NT2/D1 (cell line): ENCODE measurements at regions not wholly inside any gene's neighbourhood (a gene's known extent, or its start where the extent isn't known, plus 50 kb on each side); places are given as distances from the start of the nearest gene placed in this dataset.
"Not testable (repeated sequence)": the region's sequence is repeated elsewhere in the genome, so short reads cannot be mapped to it uniquely, and the experiment has no call there.

Experiments used
- SUZ12 ChIP-seq: IDR thresholded peaks from 2 replicates; pipeline ENCODE4 v1.6.1; 2011; ENCODE audit not compliant: insufficient read length, insufficient read depth; ENCODE audit errors: extremely low read depth
- YY1 ChIP-seq: IDR thresholded peaks from 2 replicates; pipeline ENCODE4 v1.6.1; 2011; ENCODE audit not compliant: insufficient read length, insufficient read depth
- ZNF274 ChIP-seq: IDR thresholded peaks from 2 replicates; pipeline ENCODE4 v1.6.1; 2011; ENCODE audit warnings: mild to moderate bottlenecking, low read depth, low read length

- TF ChIP-seq YY1, ZNF274, SUZ12: not testable (repeated sequence)
Measured at GRCh38 chr1:120659133-120659532, 64.6 kb upstream of the NBPF26 start.
